ENCODE measurements at regions not wholly inside any gene's neighbourhood (a gene's known extent, or its start where the extent isn't known, plus 50 kb on each side); places are given as distances from the start of the nearest gene placed in this dataset.

DNA sequence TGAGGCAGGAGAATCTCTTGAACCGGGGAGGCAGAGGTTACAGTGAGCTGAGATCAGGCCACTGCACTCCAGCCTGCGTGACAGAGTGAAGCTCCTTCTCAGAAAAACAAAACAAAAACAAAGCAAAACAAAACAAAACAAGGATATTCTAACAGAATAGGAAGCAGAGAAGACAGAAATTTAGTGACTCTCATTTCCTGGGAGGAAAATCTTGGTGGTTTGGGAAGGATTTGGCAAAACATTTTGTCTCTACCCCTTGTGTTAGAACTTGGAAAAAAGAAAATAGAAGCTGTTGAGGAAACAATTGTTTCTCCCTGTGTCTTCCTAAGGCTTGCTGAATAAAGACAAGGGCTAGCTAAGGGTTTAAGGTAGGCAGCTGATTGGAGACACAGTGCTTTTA is 79.7 kb upstream of the PTPRR start:
- no peaks in the 10 kb centered on the region for H3K79me2 ChIP-seq (ENCODE audit: insufficient read depth)
- no peaks in the 10 kb centered on the region for H3K9me3 ChIP-seq
- TF ChIP-seq MAX (IDR thresholded peaks at IDR 0.05; ENCODE audit: low read depth), result no peak
- no peak for TF ChIP-seq RCOR1 (IDR thresholded peaks at IDR 0.05; ENCODE audit: low read length)
- TF ChIP-seq YY1 (IDR thresholded peaks at IDR 0.05; ENCODE audit: low read depth), result no peak
- TF ChIP-seq TCF12 (IDR thresholded peaks at IDR 0.05), result no peak
- no peak for TF ChIP-seq ZBTB33 (IDR thresholded peaks at IDR 0.05; ENCODE audit: borderline replicate concordance, low read depth)
- no peak for TF ChIP-seq USF2 (IDR thresholded peaks at IDR 0.05; ENCODE audit: borderline replicate concordance, low read depth, low read length)
- TF ChIP-seq MXI1 (IDR thresholded peaks at IDR 0.05; ENCODE audit: low read depth, low read length), result no peak
- H3K9me2 ChIP-seq, result no peaks in the 10 kb centered on the region
- H3K4me1 ChIP-seq (ENCODE audit: control insufficient read depth in 1 of 2, insufficient read depth in 2 of 2, low read depth in 1 of 2, low read length in 1 of 2), result peaks cover 0 to 9% of the 10 kb centered on the region in 2 experiments; a peak in 2 of 4 replicates
- no peak overlapping the region for H3K27ac ChIP-seq (ENCODE audit: low read depth in 2 of 2, low read length in 1 of 2)
- H3K27me3 ChIP-seq (ENCODE audit: insufficient read depth), result no peaks in the 10 kb centered on the region
- no peaks in the 10 kb centered on the region for H3F3A ChIP-seq (replicated peaks; ENCODE audit: insufficient read depth)
- ChIA-PET POLR2A (no interaction called here), CTCF (interaction anchor here (1.0 kb wide), 1 partner anchor 13 kb away, joined by 3 read pairs; no protein-coding TSS in a partner anchor)
- no peak overlapping the region for H2AFZ ChIP-seq (ENCODE audit: low read depth)
- H3K4me2 ChIP-seq, result no peak overlapping the region
- no peaks in the 10 kb centered on the region for H4K20me1 ChIP-seq (ENCODE audit: insufficient read depth)
- no peak overlapping the region for H3K9ac ChIP-seq
- 71% methylated on average over 2 of the region's 2 CpGs for WGBS (ENCODE audit: low lambda C conversion rate)
- DNase-seq, result no peak
- no peak overlapping the region for H3K4me3 ChIP-seq (ENCODE audit: low read depth in 2 of 2, low read length in 1 of 2)
- H3K36me3 ChIP-seq (replicated peaks in 1 of 2; ENCODE audit: control insufficient read depth in 1 of 2, insufficient read depth in 2 of 2, low read length in 1 of 2), result no peaks in the 10 kb centered on the region

- no peak for DNase-seq
- ChIA-PET CTCF (no interaction called here), POLR2A (no interaction called here)
- Histone ChIP-seq H3K4me3 (ENCODE audit: low read depth in 2 of 2, low read length in 1 of 2) (no peak overlapping the region), H4K20me1 (ENCODE audit: insufficient read depth) (no peaks in the 10 kb centered on the region), H3K9ac (no peak overlapping the region), H3K27ac (ENCODE audit: low read depth in 2 of 2, low read length in 1 of 2) (no peak overlapping the region), H3K9me2 (no peaks in the 10 kb centered on the region), H3K79me2 (ENCODE audit: insufficient read depth) (no peaks in the 10 kb centered on the region), H3K27me3 (ENCODE audit: insufficient read depth) (no peaks in the 10 kb centered on the region), H3K4me2 (no peak overlapping the region), H3F3A (replicated peaks; ENCODE audit: insufficient read depth) (no peaks in the 10 kb centered on the region), H3K9me3 (no peaks in the 10 kb centered on the region), H2AFZ (ENCODE audit: low read depth) (no peak overlapping the region), H3K4me1 (ENCODE audit: control insufficient read depth in 1 of 2, insufficient read depth in 2 of 2, low read depth in 1 of 2, low read length in 1 of 2) (no peaks in the 10 kb centered on the region), H3K36me3 (replicated peaks in 1 of 2; ENCODE audit: control insufficient read depth in 1 of 2, insufficient read depth in 2 of 2, low read length in 1 of 2) (no peaks in the 10 kb centered on the region)
- WGBS (ENCODE audit: low lambda C conversion rate), result 57% methylated on average over 5 of the region's 5 CpGs
- TF ChIP-seq ELF1 (IDR thresholded peaks at IDR 0.05) (no peak), MEF2A (IDR thresholded peaks at IDR 0.05; ENCODE audit: borderline replicate concordance, low read depth) (no peak), IRF3 (IDR thresholded peaks at IDR 0.05; ENCODE audit: low read depth, low read length) (no peak), REST (IDR thresholded peaks at IDR 0.05; ENCODE audit: low read depth, low read length) (no peak), JUND (IDR thresholded peaks at IDR 0.05) (no peak), GATA2 (CRISPR knock-in tag; IDR thresholded peaks at IDR 0.05) (no peak), GABPA (IDR thresholded peaks at IDR 0.05; ENCODE audit: low read depth) (no peak), EZH2phosphoT487 (IDR thresholded peaks at IDR 0.05; ENCODE audit: borderline replicate concordance, low read depth) (no peak), ZBTB33 (IDR thresholded peaks at IDR 0.05; ENCODE audit: borderline replicate concordance, low read depth) (no peak), RFX5 (IDR thresholded peaks at IDR 0.05; ENCODE audit: low read length) (no peak), SMC3 (IDR thresholded peaks at IDR 0.05; ENCODE audit: low read depth, low read length) (no peak), TEAD4 (IDR thresholded peaks at IDR 0.05; ENCODE audit: borderline replicate concordance, insufficient read depth) (no peak)
Measured at GRCh38 chr12:70994217-70994788, 73.8 kb upstream of the PTPRR start.
